Liver (tissue), 8 donors: ENCODE measurements at regions not wholly inside any gene's neighbourhood (a gene's known extent, or its start where the extent isn't known, plus 50 kb on each side); places are given as distances from the start of the nearest gene placed in this dataset.

Experiments used
- DNase-seq: peaks from one replicate; pipeline ENCODE4 v3.0.0-alpha.2; 2017; ENCODE audit warnings: low spot score
- H3K27ac ChIP-seq, 2 donors: one replicate each; pipeline ENCODE4 v1.7.0; 2013; ENCODE audit warnings: inconsistent platforms in 2 of 2, low read length in 2 of 2, control low read depth in 1 of 2, low read depth in 1 of 2, mild to moderate bottlenecking in 1 of 2
- H3K27me3 ChIP-seq, 4 donors: one replicate each; pipeline versions ENCODE4 v1.6.1 to v1.7.0; 2013; ENCODE audit warnings: low read length in 3 of 4, inconsistent platforms in 1 of 4, mild to moderate bottlenecking in 1 of 4, moderate library complexity in 1 of 4; ENCODE audit not compliant: control insufficient read depth in 4 of 4, insufficient read depth in 4 of 4
- H3K36me3 ChIP-seq, 4 donors: one replicate each; pipeline versions ENCODE4 v1.6.1 to v1.7.0; 2013; ENCODE audit warnings: low read length in 3 of 4, mild to moderate bottlenecking in 3 of 4, low read depth in 1 of 4, moderate library complexity in 1 of 4; ENCODE audit not compliant: control insufficient read depth in 4 of 4, insufficient read depth in 3 of 4
- H3K4me1 ChIP-seq, 4 donors: one replicate each; pipeline versions ENCODE4 v1.6.1 to v1.7.0; 2013; ENCODE audit warnings: low read length in 3 of 4, mild to moderate bottlenecking in 3 of 4, moderate library complexity in 1 of 4; ENCODE audit not compliant: control insufficient read depth in 4 of 4, insufficient read depth in 4 of 4
- H3K4me3 ChIP-seq, 3 donors: one replicate each; pipeline versions ENCODE4 v1.6.1 to v1.7.0; 2013; ENCODE audit warnings: low read length in 3 of 3, control low read depth in 1 of 3, low read depth in 1 of 3, mild to moderate bottlenecking in 1 of 3
- H3K9ac ChIP-seq, 2 donors: one replicate each; pipeline ENCODE4 v1.7.0; 2013; ENCODE audit warnings: low read length in 2 of 2, mild to moderate bottlenecking in 2 of 2, moderate library complexity in 2 of 2, control low read depth in 1 of 2, low read depth in 1 of 2
- H3K9me3 ChIP-seq, 4 donors: one replicate each; pipeline versions ENCODE4 v1.6.1 to v1.7.0; 2013; ENCODE audit warnings: low read length in 3 of 4; ENCODE audit not compliant: control insufficient read depth in 4 of 4
- ATF3 ChIP-seq: IDR thresholded peaks from 2 replicates; pipeline ENCODE4 v1.6.1; 2016; ENCODE audit warnings: antibody characterized with exemption
- CTCF ChIP-seq: fragments of 150-350 bp; IDR thresholded peaks from 2 replicates; pipeline ENCODE4 v1.5.1; 2017; ENCODE audit warnings: improper control_type of control experiment, low read depth, low read length; ENCODE audit not compliant: missing input control
- EGR1 ChIP-seq, 2 donors: IDR thresholded peaks; 2 replicates each; pipeline ENCODE4 v1.6.1; 2016 to 2018; ENCODE audit warnings: antibody characterized with exemption in 2 of 2, low read depth in 2 of 2
- FOXA1 ChIP-seq: IDR thresholded peaks from 2 replicates; pipeline ENCODE4 v1.6.1; 2016; ENCODE audit warnings: antibody characterized with exemption
- FOXA2 ChIP-seq: IDR thresholded peaks from 2 replicates; pipeline ENCODE4 v1.6.1; 2016; ENCODE audit warnings: antibody characterized with exemption
- GABPA ChIP-seq, 2 donors: IDR thresholded peaks in 1 of 2; conservative IDR thresholded peaks in 1 of 2; 2 replicates each; pipeline ENCODE4 v1.6.1; 2016; ENCODE audit warnings: antibody characterized with exemption in 2 of 2, mild to moderate bottlenecking in 1 of 2, moderate library complexity in 1 of 2
- HNF4G ChIP-seq: IDR thresholded peaks from 2 replicates; pipeline ENCODE4 v1.6.1; 2016; ENCODE audit warnings: antibody characterized with exemption
- JUND ChIP-seq, 2 donors: IDR thresholded peaks; 2 replicates each; pipeline ENCODE4 v1.6.1; 2016; ENCODE audit warnings: antibody characterized with exemption in 2 of 2
- MAX ChIP-seq: IDR thresholded peaks from 2 replicates; pipeline ENCODE4 v1.6.1; 2016; ENCODE audit warnings: antibody characterized with exemption
- NR2F2 ChIP-seq: IDR thresholded peaks from 2 replicates; pipeline ENCODE4 v1.6.1; 2016; ENCODE audit warnings: antibody characterized with exemption
- RAD21 ChIP-seq, 2 donors: IDR thresholded peaks; 2 replicates each; pipeline ENCODE4 v1.6.1; 2016; ENCODE audit warnings: antibody characterized with exemption in 2 of 2, mild to moderate bottlenecking in 2 of 2
- REST ChIP-seq: IDR thresholded peaks from 2 replicates; pipeline ENCODE4 v1.6.1; 2016; ENCODE audit warnings: antibody characterized with exemption, mild to moderate bottlenecking
- YY1 ChIP-seq: IDR thresholded peaks from 2 replicates; pipeline ENCODE4 v1.6.1; 2016; ENCODE audit warnings: antibody characterized with exemption, mild to moderate bottlenecking
- ZBTB33 ChIP-seq: IDR thresholded peaks from 2 replicates; pipeline ENCODE4 v1.6.1; 2016; ENCODE audit warnings: antibody characterized with exemption
- WGBS: extraction: QIAGEN DNeasy Blood & Tissue Kit; methylation state at CpG from one replicate; pipeline ENCODE4 v1.1.7; 2013; 5-methylcytosine and 5-hydroxymethylcytosine counted together
- donor health status: healthy.
- donor health status: healthy.
- donor health status: healthy.
- donor health status: healthy.
- donor health status: healthy.

- TF ChIP-seq REST (no peak), MAX (no peak), CTCF (no peak), NR2F2 (no peak), YY1 (no peak), EGR1 (IDR thresholded peaks at IDR 0.05; ENCODE audit: low read depth in 2 of 2) (no peak), FOXA1 (no peak), GABPA (IDR thresholded peaks at IDR 0.05 in 1 of 2, conservative IDR thresholded peaks at IDR 0.05 in 1 of 2) (no peak), RAD21 (IDR thresholded peaks at IDR 0.05) (no peak), FOXA2 (no peak)
- H3K9ac ChIP-seq = no peak overlapping the region
- no peak overlapping the region for H3K27ac ChIP-seq
- no peaks in the 10 kb centered on the region for H3K36me3 ChIP-seq
- 57% methylated on average over 2 of the region's 2 CpGs for WGBS
- H3K9me3 ChIP-seq = no peaks in the 10 kb centered on the region
- no peak for DNase-seq
- H3K4me1 ChIP-seq = no peaks in the 10 kb centered on the region
- H3K27me3 ChIP-seq = no peaks in the 10 kb centered on the region
- no peak overlapping the region for H3K4me3 ChIP-seq
These were observed 123.1 kb upstream of the MON1B start for GRCh38 chr16:77067900-77068299.

GRCh38 chr16:77068402-77068801 lies 122.6 kb upstream of the MON1B start:
- DNase-seq = no peak

More at GRCh38 chr16:77068402-77068801, 122.6 kb upstream of the MON1B start:
- Histone ChIP-seq H3K27ac (no peak overlapping the region), H3K27me3 (no peaks in the 10 kb centered on the region), H3K4me1 (no peaks in the 10 kb centered on the region), H3K36me3 (no peaks in the 10 kb centered on the region), H3K9ac (no peak overlapping the region), H3K9me3 (no peaks in the 10 kb centered on the region), H3K4me3 (no peak overlapping the region)
- no peak for TF ChIP-seq JUND (IDR thresholded peaks at IDR 0.05)
- TF ChIP-seq ZBTB33 = no peak
- TF ChIP-seq HNF4G = no peak
- no peak for TF ChIP-seq ATF3
- no peak for TF ChIP-seq NR2F2
- TF ChIP-seq RAD21 (IDR thresholded peaks at IDR 0.05) = no peak
- TF ChIP-seq YY1 = no peak
- WGBS = 76% methylated on average over 1 of the region's 1 CpG
